Middle frontal gyrus (tissue), 1 donor: ENCODE measurements at regions not wholly inside any gene's neighbourhood (a gene's known extent, or its start where the extent isn't known, plus 50 kb on each side); places are given as distances from the start of the nearest gene placed in this dataset.

Experiments
- DNase-seq: peaks from one replicate; pipeline ENCODE4 v3.0.0-alpha.2; 2015; ENCODE audit warnings: low spot score; ENCODE audit errors: extremely low spot score

DNA sequence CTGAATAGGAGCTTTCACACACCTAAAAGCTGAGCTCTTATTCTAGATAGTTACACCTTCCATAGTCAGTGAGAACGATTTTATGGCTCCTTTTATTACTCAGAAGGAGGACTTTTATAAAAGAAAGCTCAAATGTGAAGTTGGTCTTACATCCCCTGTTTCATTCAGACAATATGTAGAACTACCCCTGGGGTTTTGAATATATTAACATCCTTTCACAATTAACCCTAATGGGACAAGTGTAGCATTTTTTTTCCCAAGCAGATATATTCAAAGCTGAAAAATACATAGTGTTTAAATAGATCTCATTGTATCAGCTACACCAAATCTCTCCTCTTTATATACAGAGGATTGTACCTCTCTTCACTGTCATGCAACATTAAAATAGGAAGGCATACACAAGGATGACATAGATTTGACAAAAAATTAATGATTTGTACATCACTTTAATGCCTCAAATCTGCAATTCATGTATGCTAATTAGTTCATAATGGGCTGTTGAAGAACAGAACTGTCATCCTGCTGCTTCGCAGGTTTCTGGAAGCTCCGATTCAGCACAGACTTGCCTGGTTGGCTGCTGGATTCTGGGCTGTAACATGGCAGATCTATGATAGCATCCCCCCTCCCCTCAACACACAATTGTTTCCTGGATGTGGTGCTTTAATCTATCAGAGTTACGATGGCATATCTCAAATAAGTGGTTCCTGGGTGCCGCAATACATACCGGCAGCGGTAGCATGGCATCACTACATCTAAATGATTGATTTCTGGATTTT lies 129.7 kb upstream of the PARD3B start:
- DNase-seq: no peak

GRCh38 chr2:204416236-204416635 lies 129.0 kb upstream of the PARD3B start:
- DNase-seq: no peak

DNA sequence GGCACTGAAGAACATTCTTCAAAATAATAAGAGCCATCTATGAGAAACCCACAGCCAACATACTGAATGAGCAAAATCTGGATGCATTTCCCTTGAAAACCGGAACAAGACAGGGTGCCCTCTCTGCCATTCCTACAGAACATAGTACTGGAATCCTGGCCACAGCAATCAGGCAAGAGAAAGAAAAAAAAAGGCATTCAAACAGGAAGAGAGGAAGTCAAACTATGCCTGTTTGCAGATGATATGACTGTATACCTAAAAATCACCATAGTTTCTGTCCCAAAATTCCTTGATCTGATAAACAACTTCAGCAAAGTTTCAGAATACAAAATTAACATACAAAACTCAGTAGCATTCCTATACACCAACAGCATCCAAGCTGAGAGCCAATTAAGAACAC lies 119.5 kb upstream of the PARD3B start:
- no peak for DNase-seq

GRCh38 chr2:204428675-204429074 lies 116.6 kb upstream of the PARD3B start:
- no peak for DNase-seq

GRCh38 chr2:204431529-204431928 lies 113.7 kb upstream of the PARD3B start:
- DNase-seq: no peak

DNA sequence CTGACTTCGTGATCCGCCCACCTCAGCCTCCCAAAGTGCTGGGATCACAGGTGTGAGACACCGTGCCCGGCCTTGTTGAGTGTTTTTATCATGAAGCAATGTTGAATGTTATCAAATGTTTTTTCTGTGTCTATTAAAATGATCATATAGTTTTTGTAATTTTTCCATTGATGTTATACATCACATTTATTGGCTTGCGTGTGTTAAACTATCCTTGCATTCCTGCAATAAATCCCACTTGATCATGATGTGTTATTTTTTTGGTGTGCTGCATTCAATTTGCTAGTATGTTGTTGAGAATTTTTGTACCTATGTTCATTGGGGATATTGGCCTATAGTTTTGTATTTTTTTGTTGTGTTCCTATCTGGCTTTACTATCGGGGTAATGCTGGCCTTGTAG lies 113.1 kb upstream of the PARD3B start:
- no peak for DNase-seq

GRCh38 chr2:204434660-204435462 lies 110.4 kb upstream of the PARD3B start:
- DNase-seq: no peak

- DNase-seq: no peak
These were observed 109.0 kb upstream of the PARD3B start for GRCh38 chr2:204436230-204436629.

DNA sequence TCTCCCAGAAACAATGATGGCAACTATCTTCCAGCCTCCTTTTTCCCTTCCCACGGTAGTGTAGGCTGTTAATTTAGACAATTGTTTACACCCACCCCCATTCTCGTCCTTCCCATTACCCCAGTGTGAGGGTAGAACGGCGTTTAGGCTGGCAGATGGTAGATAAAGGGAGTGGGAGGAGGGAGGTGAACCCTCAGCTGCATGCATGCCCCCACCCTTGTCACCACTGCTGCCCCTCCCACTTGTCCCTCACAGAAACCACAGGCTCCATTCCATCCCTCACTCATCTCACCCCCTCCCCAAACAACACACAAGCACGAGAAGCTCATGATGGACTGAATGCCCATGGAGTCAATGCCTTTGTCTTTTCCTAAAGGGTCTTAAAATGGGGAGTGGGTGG lies 107.9 kb upstream of the PARD3B start:
- no peak for DNase-seq

DNA sequence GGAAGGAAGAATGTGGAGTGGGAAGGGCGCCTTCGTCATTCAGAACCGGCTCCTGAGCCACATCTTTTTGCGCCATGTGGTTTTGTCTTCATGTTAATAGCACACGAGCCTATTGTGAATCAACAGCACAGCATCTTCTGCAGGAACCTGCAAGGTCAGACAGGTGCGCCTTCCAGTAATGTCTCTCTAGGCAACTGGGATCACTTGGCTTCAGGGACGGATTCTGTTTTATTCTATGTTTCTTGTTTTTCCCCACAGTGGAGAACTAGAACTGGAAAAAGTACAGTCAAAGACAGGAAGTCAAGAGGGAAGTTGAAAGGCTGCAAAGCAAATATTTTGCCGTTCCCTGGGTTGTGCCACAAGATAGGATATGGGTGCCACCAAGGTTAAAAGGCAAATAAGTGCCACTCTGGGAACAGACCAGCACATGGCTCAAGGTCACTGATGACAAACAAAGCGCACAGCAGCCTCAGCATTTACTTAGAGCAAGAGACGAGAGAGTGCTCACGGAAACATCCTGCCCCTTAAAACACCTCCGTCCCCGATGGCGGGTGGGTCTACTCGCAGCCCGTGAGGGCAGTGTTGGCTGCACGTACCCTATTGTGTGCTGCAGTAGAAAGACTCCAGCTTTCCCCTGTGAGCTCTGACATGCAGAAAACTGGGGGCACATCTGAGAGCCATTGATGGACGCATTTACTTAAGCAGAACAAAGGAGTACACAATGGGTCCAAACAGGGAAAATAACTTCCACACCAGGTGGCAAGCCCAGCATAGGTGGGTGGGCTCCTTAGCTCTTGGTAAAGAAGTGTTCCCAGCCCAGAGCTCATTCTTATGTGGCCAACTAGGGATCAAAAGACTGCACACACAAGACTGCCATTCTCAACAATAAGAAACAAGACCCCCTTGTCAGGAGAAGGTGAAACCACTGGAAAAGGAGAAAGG lies 107.2 kb upstream of the PARD3B start:
- DNase-seq: no peak

DNA sequence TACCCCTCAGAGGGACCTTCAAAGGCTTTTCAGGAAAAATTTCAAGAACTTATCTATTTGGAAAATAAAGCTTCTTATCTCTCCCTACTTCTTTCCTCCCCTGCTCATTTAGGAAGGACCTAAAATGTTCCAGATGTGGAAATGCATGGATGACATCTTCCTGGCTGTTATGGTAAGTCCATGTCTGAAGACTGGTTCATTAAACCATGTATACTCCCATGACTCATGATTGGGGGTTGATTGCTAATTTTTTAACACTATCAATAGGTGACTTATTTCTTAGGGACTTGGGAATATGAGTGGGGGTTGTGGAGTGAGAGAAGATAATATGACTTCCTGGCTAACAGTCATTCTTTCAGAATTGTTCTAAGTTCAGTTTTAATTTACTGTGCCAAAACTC lies 104.0 kb upstream of the PARD3B start:
- no peak for DNase-seq

GRCh38 chr2:204445149-204445548 lies 100.1 kb upstream of the PARD3B start:
- DNase-seq: no peak

GRCh38 chr2:204447722-204448121 lies 97.6 kb upstream of the PARD3B start:
- no peak for DNase-seq

DNA sequence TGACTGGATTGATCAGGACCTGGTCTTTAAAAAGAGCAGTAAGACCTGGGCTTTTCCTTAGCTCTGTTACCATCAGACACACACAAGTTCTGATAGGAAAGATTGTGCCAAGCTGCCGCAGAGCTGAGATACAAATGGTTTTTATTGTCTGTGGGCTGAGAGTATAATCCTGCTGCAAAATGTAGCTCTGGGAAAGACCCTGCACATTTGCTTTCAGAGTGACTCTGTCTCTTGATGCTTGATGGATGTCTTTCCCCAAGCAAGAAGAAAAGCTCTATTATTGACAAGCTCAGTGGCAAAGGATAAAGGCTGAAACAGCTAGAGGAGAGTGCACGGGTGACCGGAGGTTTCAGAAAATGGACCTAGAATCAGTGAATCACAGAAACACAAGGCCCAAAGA lies 95.3 kb upstream of the PARD3B start:
- DNase-seq: no peak

DNA sequence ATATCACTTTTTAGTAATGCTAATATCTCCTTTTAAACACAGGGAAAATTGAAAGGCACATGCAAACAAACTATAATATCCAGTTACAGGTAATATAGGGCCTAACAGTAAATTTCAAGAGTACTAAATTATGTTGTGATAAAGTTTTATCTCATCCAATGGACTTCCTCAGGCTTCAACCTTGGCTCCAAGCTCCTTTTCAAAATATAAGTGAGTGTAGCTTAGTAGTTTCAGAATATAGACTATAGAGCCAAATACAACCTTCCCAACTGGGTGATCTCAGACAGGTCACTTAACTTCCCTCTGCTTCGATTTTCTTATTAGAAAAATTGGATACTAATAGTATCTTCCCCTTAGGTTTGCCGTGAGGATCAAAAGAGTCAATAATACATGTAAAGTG lies 93.5 kb upstream of the PARD3B start:
- no peak for DNase-seq

- DNase-seq: no peak
These were observed 92.7 kb upstream of the PARD3B start for GRCh38 chr2:204452464-204453023.

- DNase-seq: no peak
These were observed 91.5 kb upstream of the PARD3B start for GRCh38 chr2:204453730-204454167.

DNA sequence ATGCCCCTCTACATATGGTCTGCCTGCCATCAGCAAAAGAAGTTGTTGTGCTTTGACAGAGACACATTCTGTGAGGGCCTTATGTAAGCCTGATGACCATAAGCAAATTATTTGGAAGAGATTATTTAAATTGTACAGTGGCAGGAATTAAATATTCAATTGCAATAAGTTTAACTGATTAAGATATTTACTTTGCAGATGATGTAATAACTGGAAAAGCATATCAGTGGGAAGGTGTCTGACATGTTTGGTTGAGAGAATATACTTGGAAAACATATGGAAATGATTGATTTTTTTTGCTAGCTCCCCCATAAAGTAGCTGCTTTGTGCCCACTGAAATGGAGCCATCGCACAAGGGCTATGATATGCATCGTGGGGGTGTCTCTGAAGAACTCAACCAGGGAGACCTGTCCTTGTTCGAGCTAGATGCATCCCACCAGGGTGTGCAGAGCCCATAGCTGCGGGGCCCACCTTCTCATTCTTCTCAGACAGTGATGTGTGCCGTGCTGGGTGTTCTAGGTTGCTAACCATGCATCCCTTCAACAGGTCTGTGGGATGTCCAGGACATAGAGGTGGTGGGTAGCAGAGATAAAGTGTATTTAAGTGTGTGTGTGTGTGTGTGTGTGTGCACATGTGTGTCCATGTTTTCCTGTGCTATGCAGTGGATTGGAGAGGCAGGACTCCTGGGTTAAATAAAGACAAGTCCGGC lies 90.4 kb upstream of the PARD3B start:
- no peak for DNase-seq

- no peak for DNase-seq
These were observed 76.4 kb upstream of the PARD3B start for GRCh38 chr2:204468746-204469429.

DNA sequence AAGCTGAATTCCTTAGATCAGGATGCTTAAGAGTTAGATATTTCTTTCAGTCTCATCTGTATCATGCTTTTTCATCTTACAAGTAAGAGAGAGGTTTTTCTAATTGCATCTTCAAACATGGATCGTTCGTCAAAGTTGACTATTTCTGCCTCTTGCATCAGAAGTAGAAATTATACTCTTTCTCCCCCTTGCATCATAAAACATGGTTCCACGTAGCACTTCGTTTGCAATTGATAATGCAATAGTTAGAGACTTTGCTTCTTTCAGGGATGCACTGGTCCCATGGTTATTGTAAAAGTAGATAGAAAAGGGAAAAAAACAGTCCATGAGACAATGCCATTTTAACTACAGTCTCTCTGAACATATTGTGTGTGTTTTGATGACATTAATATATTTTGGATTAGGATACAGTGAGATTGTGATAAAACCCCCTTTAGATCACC lies 75.1 kb upstream of the PARD3B start:
- DNase-seq: no peak
